GM12878 (cell line): ENCODE measurements at regions not wholly inside any gene's neighbourhood (a gene's known extent, or its start where the extent isn't known, plus 50 kb on each side); places are given as distances from the start of the nearest gene placed in this dataset.

Experiments
- BCL11A ChIP-seq: IDR thresholded peaks from 2 replicates; pipeline ENCODE4 v1.6.1; 2011; ENCODE audit warnings: low read depth, low read length
- EP300 ChIP-seq, 2 experiments: fragments of 150-350 bp in 1 of 2; IDR thresholded peaks; 2 replicates each; pipeline ENCODE4 v1.6.1; 2011 to 2012; ENCODE audit warnings: low read depth in 2 of 2, low read length in 2 of 2, borderline replicate concordance in 1 of 2, improper control_type of control experiment in 1 of 2, inconsistent platforms in 1 of 2; ENCODE audit not compliant: control insufficient read depth in 1 of 2
- ESRRA ChIP-seq: IDR thresholded peaks from 2 replicates; pipeline ENCODE4 v1.6.1; 2012; ENCODE audit warnings: mild to moderate bottlenecking, low read length, improper control_type of control experiment
- EZH2 ChIP-seq: IDR thresholded peaks from 2 replicates; pipeline ENCODE4 v1.6.1; 2012; ENCODE audit warnings: low read depth, mild to moderate bottlenecking, control low read depth, inconsistent platforms, low read length, borderline replicate concordance; ENCODE audit not compliant: control insufficient read depth
- GABPA ChIP-seq: IDR thresholded peaks from 2 replicates; pipeline ENCODE4 v1.6.1; 2014; ENCODE audit warnings: antibody characterized with exemption, low read depth, mild to moderate bottlenecking, inconsistent platforms
- HCFC1 ChIP-seq: fragments of 150-350 bp; IDR thresholded peaks from 2 replicates; pipeline ENCODE4 v1.6.1; 2014; ENCODE audit warnings: low read length
- POLR2A ChIP-seq: IDR thresholded peaks from 2 replicates; pipeline ENCODE4 v1.6.1; 2011; ENCODE audit warnings: low read depth, mild to moderate bottlenecking, low read length
- RAD21 ChIP-seq: IDR thresholded peaks from 2 replicates; pipeline ENCODE4 v1.6.1; 2011; ENCODE audit warnings: mild to moderate bottlenecking, low read depth, low read length, moderate library complexity; ENCODE audit not compliant: insufficient read depth
- SMARCA5 ChIP-seq: fragments of 450-650 bp; IDR thresholded peaks from 2 replicates; pipeline ENCODE4 v1.6.1; 2017; ENCODE audit warnings: mild to moderate bottlenecking
- SP1 ChIP-seq: IDR thresholded peaks from one replicate; pipeline ENCODE4 v1.6.1; 2011; ENCODE audit warnings: low read depth, low read length
- YBX1 ChIP-seq: fragments of 450-650 bp; IDR thresholded peaks from 2 replicates; pipeline ENCODE4 v1.6.1; 2016; ENCODE audit warnings: antibody characterized with exemption
- ZSCAN29 ChIP-seq: fragments of 450-650 bp; IDR thresholded peaks from 2 replicates; pipeline ENCODE4 v1.6.1; 2017; ENCODE audit warnings: mild to moderate bottlenecking, moderate library complexity
- TF ChIP-seq, protein P1 (sequence below), 3 experiments: IDR thresholded peaks in 2 of 3; conservative IDR thresholded peaks in 1 of 3; 2 replicates each; pipeline ENCODE4 v1.5.1; 2011; ENCODE audit warnings: low read depth in 3 of 3, low read length in 3 of 3, mild to moderate bottlenecking in 3 of 3, control low read depth in 2 of 3, moderate library complexity in 2 of 3, inconsistent platforms in 1 of 3, mixed read lengths in 1 of 3; ENCODE audit not compliant: control insufficient read depth in 2 of 3, insufficient read depth in 1 of 3; ENCODE audit errors: extremely low read depth in 1 of 3

DNA sequence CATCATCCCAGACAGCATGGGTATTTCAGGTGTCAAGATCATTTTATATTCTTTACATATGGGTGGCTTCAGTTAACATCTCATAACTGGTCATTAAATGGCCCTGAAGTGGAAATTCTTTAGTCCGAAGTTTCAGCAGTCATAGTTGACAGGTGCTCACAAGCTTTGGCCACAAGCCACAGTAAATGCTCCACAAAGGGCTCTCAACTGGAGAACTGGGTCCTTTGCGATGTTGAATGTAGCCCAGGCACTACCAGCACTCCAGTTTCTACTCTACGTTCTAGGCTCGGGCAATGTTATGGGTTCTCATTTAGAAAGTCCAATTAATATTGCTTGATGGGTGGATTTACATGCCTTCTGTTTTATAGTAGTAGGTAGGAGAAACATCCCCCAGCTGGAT, 206.3 kb downstream of the CWF19L2 start:
- TF ChIP-seq, protein P1, sequence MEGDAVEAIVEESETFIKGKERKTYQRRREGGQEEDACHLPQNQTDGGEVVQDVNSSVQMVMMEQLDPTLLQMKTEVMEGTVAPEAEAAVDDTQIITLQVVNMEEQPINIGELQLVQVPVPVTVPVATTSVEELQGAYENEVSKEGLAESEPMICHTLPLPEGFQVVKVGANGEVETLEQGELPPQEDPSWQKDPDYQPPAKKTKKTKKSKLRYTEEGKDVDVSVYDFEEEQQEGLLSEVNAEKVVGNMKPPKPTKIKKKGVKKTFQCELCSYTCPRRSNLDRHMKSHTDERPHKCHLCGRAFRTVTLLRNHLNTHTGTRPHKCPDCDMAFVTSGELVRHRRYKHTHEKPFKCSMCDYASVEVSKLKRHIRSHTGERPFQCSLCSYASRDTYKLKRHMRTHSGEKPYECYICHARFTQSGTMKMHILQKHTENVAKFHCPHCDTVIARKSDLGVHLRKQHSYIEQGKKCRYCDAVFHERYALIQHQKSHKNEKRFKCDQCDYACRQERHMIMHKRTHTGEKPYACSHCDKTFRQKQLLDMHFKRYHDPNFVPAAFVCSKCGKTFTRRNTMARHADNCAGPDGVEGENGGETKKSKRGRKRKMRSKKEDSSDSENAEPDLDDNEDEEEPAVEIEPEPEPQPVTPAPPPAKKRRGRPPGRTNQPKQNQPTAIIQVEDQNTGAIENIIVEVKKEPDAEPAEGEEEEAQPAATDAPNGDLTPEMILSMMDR (IDR thresholded peaks at IDR 0.05 in 2 of 3, conservative IDR thresholded peaks at IDR 0.05 in 1 of 3; ENCODE audit: control insufficient read depth in 2 of 3, extremely low read depth in 1 of 3, insufficient read depth in 1 of 3, low read depth in 3 of 3, low read length in 3 of 3) = no peak
- no peak for TF ChIP-seq SMARCA5
- TF ChIP-seq EP300 (IDR thresholded peaks at IDR 0.05; ENCODE audit: borderline replicate concordance in 1 of 2, control insufficient read depth in 1 of 2, low read depth in 2 of 2, low read length in 2 of 2) = no peak
- TF ChIP-seq HCFC1 = no peak
- no peak for TF ChIP-seq BCL11A
- no peak for TF ChIP-seq POLR2A
- TF ChIP-seq ZSCAN29 = no peak
- no peak for TF ChIP-seq ESRRA
- no peak for TF ChIP-seq GABPA
- no peak for TF ChIP-seq RAD21
- no peak for TF ChIP-seq SP1
- no peak for TF ChIP-seq EZH2
- TF ChIP-seq YBX1 = no peak
